T follicular helper cell (primary cell): ENCODE measurements at regions not wholly inside any gene's neighbourhood (a gene's known extent, or its start where the extent isn't known, plus 50 kb on each side); places are given as distances from the start of the nearest gene placed in this dataset.
"Not testable (repeated sequence)": the region's sequence is repeated elsewhere in the genome, so short reads cannot be mapped to it uniquely, and the experiment has no call there.

Experiments
- DNase-seq: peaks from one replicate; pipeline ENCODE4 v3.0.0-alpha.2; 2020; ENCODE audit warnings: low read depth

DNA sequence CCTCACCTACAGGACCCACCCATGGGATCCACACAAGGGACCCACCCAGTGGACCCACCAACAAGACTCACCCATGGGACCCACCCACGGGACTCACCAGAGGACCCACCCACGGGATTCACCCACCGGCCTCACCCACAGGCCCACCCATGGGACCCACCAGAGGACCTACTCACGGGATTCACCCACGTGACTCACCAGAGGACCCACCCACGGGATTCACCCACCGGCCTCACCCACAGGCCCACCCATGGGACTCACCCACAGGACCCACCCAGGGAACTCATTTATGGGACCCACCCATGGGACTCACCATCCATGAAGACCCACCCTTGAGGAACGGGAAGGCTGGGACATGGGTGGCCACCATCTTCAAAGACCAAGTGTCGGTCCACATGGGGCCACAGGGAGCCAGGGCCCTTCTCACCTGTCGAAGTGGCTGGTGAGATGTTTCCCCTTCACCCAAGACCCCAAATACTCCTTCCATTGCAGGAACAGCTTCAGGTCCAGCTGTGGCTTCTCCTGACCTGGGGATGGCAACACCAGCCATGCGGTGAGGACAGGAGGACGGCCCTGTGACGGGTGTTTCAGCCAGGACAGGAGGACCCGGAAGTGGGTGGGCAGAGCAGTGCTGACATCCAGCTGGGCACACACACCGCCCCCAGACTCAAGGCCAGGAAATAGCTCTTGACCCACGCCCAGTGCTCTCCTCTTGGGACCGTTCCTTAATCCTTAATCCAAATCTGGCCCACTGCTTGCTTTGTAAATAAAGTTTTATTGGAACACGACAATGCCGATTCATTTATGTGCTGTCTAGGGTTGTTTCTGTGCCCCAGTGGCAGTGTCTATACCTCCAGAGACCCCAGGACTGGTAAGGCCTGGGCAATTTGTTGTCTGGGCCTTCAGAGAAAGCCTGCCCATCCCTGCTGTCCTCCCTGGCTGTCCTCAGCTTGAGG, 1005.1 kb downstream of the BRD1 start:
- DNase-seq = no peak

DNA sequence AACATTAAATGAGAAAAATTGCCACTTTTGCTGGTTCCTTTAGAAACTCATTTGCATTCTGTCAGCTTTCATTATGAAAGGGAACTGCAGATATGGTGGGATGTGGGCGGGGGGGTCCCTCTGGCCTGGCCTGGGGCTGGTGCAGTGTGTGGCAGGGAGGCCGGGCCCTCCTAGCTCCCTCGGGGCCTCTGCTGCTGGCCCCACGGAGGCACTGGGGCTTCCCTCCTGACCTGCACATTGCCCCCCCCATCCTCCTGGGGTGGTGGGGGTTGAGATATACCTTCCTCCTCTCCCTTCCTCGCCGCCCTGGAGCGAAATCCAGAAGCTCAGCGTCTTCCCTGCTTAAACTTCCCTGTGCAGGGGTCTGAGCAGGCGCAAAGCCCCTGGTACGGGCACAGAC, 1005.9 kb downstream of the BRD1 start:
- no peak for DNase-seq

DNA sequence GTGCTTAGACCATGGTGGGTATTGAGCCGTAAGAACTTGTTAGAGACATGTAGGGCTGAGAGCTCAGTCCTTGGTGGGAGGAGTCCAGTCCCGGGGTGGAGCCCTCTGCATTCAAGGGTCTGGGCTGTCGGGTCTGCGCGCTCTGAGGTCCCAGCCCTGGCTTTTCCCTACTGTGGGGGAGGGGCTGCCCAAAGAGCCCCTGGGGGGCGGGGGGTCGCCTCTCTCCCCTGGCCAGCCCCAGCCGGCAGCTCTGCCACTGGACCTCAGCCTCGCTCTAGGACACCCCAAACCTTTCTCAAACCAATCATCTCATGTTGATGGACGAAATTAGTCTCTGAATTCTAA, 1006.4 kb downstream of the BRD1 start:
- no peak for DNase-seq

- DNase-seq = no peak
Observed at GRCh38 chr22:48820481-48821345, 1007.0 kb downstream of the BRD1 start.

- no peak for DNase-seq
Observed at GRCh38 chr22:48819961-48820360, 1007.7 kb downstream of the BRD1 start.

GRCh38 chr22:48819232-48819631, 1008.4 kb downstream of the BRD1 start:
- no peak for DNase-seq

DNA sequence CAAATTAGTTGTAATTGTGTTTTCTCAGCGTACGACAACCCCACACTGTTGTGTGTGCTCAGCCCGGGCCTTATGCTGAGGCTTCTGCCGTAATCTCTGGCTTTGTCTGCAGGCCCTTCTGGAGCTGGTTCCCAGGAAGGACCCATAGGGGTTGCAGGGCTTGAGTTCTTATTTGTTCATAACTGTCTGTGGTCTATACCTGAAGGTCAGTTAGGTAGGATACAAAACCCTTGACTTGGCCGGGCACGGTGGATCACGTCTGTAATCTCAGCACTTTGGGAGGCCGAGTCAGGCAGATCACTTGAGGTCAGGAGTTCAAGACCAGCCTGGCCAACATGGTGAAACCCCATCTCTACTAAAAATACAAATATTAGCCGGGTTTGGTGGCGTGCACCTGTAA, 1010.2 kb downstream of the BRD1 start:
- DNase-seq = not testable (repeated sequence)

DNA sequence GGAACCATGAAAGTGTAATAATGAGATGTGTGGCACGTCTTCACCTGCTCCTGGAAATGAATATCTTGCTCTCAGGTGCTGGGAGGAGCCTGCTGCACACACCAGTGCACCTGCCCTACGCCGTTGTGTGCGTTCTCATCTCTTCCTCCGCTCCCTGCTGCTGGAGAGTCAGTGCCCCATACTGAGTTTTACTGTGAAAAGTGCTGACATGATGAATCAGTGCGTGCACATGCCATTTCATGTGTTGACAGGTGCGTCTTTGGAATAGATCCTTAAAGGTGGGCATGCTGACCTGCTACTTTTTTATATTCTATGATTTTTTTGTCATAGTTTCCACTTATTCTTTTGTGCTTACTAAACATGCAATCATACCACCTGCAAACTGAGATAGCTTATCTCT, 1015.8 kb downstream of the BRD1 start:
- no peak for DNase-seq

GRCh38 chr22:48808038-48808960, 1019.4 kb downstream of the BRD1 start:
- no peak for DNase-seq

DNA sequence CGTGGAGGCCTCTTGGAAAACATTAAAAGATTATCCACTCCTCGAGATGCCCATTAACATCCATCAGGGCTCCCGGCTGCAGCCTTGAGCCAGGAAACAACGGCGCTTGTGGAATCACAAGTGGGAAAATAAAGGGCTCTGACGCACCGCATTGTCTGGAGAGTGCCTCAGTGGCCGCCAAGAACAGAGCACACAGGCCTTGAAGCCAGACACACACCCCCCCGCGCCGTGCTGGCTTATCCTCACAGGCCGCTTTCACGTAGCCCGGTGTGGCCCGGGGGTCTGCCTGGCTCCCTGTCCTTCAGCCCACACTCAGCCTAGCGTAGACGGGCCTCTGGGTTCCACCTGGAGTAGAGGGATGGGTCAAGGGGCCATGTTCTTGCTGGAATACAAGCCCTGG, 1020.5 kb downstream of the BRD1 start:
- DNase-seq = no peak

DNA sequence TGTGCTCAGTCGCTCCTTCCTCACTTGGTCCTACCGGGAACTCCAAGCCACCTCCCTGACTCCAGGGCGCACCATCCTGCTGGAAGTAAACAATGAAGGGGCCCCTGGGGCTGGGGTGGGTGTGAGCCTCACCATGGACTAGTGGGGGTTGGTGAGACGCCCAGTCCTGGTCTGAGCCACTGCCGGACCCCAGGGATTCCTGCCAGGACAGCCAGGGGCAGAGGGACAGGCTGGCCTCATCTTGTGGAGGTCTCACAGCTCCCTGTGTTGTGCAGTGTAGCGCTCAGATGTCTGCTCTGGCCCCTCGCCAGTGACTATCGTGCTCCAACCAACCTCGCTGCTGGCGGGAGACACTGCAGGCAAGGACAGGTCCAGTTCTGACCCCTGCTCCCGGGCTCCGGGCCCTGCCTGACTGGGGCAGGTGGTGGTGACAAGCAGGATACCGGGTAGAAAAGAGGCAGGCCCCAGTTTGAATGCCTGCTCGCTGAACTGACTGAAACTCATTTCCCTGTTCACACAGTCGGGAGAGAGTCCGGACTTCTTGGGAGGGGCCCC, 1021.4 kb downstream of the BRD1 start:
- DNase-seq = no peak

DNA sequence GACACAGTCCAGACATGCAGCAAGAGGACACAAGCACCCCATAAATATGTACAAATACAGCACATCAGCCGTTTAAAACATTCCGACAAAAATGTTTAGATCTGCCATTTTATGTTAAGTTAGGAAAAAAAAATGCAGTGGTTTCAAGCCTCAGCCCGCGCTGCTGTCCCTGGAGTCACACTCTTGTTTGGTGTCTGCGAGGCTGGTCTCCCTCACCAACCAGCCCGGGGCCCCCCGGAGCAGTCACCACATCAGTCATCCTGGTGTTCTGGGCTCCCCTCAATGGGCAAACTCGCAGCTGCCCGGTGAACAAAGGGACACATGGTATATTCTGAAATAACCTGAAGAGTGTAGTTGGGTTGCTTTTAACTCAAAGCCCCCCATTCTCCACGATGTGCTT, 1022.2 kb downstream of the BRD1 start:
- no peak for DNase-seq

- no peak for DNase-seq
Observed at GRCh38 chr22:48804811-48805301, 1022.8 kb downstream of the BRD1 start.

DNA sequence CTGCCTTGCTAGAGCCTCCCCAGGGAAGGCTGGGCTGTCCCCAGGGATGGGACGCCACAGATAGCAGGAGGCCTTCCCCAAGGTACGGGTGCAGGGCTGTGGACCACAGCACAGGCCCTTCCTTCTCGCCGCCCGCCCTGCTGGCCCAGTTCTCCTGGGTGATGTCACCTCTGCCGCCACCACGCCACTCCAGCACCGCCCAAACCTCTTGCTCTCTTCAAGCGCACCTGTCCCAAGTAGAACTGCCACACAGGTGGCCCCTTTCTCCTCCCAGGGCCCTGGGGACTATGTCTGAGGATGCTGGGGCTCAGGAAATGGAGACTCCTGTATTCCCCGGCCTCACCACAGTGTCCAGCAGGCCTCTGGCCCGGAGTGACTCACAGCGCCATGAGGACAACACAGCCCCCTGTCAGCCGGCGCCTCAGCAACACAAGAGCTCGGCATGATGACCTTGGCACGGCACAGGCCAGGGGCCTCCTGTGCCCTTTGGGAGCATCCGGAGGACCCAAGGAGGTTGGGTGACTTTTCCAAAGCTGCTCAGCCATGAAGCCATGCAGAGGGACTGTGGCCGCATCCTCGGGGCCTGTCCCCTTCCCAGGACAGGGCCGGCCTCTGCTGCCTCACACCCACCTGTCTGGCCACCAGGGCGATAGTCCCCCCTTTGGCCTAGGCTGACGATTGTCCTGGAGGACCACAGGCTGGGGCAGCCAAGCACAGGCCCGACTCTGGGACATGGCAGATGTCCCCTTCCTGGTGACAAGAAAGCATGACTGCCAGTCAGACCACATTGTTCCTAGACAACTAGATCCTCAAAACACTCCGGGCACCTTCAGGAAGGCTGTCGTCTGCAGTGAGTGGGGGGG, 1023.5 kb downstream of the BRD1 start:
- no peak for DNase-seq

- DNase-seq = no peak
Observed at GRCh38 chr22:48803171-48803947, 1024.3 kb downstream of the BRD1 start.

DNA sequence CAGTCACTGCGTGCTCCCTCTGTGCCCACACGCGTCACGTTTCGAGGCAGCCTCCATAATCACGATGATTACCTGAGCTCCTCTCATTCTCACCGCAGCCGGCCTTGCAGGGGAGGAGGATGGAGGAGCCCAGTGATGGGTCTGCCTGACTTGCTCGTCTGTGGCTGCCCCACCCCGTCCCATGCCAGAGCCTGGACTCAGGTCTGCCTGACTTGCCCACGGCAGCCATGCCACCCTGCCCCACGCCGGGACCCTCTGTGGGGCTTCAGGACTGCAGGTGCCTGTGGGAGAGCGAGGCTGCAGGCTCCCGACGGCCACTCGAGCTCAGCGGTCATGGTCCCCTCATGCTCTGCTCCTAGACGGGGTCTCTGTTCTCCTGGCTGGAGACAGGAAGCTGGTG, 1025.1 kb downstream of the BRD1 start:
- DNase-seq = no peak

GRCh38 chr22:48800886-48801607, 1026.6 kb downstream of the BRD1 start:
- DNase-seq = no peak

- DNase-seq = no peak
Observed at GRCh38 chr22:48800036-48800885, 1027.4 kb downstream of the BRD1 start.
